ENCODE measurements at regions not wholly inside any gene's neighbourhood (a gene's known extent, or its start where the extent isn't known, plus 50 kb on each side); places are given as distances from the start of the nearest gene placed in this dataset.

DNA sequence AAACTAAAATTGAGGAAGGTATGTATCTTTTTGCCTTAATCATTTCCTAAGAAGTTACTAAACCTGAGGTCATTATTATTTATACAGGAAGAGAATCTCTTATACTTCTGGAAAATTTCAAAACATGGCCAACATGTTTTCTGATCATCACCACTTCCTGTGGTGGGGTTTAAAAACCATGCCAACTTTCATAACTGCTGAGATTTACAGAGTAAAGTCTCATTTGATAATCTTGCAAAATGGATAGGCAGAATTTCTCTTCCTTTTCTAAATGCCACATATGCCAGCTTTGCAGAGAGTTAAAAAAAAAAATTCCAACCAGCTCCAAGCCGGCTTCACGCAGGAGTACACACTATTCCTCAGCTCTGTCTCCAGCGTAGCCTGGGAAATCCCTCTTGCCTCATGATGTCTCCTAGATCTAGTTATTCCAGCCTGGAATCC lies 124.3 kb upstream of the SPRED1 start:
- no peak for TF ChIP-seq RAD21 (IDR thresholded peaks at IDR 0.05; ENCODE audit: low read depth)
- TF ChIP-seq, protein P1, sequence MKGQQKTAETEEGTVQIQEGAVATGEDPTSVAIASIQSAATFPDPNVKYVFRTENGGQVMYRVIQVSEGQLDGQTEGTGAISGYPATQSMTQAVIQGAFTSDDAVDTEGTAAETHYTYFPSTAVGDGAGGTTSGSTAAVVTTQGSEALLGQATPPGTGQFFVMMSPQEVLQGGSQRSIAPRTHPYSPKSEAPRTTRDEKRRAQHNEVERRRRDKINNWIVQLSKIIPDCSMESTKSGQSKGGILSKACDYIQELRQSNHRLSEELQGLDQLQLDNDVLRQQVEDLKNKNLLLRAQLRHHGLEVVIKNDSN (IDR thresholded peaks at IDR 0.05) = no peak
- TF ChIP-seq FOXM1 (IDR thresholded peaks at IDR 0.05; ENCODE audit: borderline replicate concordance, low read depth) = no peak
- no peak for TF ChIP-seq YY1 (IDR thresholded peaks at IDR 0.05; ENCODE audit: low read depth)
- no peak for TF ChIP-seq CEBPB (IDR thresholded peaks at IDR 0.05)
- no peak for TF ChIP-seq EGR1 (IDR thresholded peaks at IDR 0.05)
- no peak for TF ChIP-seq TCF12 (IDR thresholded peaks at IDR 0.05; ENCODE audit: low read depth)
- TF ChIP-seq, protein P2, sequence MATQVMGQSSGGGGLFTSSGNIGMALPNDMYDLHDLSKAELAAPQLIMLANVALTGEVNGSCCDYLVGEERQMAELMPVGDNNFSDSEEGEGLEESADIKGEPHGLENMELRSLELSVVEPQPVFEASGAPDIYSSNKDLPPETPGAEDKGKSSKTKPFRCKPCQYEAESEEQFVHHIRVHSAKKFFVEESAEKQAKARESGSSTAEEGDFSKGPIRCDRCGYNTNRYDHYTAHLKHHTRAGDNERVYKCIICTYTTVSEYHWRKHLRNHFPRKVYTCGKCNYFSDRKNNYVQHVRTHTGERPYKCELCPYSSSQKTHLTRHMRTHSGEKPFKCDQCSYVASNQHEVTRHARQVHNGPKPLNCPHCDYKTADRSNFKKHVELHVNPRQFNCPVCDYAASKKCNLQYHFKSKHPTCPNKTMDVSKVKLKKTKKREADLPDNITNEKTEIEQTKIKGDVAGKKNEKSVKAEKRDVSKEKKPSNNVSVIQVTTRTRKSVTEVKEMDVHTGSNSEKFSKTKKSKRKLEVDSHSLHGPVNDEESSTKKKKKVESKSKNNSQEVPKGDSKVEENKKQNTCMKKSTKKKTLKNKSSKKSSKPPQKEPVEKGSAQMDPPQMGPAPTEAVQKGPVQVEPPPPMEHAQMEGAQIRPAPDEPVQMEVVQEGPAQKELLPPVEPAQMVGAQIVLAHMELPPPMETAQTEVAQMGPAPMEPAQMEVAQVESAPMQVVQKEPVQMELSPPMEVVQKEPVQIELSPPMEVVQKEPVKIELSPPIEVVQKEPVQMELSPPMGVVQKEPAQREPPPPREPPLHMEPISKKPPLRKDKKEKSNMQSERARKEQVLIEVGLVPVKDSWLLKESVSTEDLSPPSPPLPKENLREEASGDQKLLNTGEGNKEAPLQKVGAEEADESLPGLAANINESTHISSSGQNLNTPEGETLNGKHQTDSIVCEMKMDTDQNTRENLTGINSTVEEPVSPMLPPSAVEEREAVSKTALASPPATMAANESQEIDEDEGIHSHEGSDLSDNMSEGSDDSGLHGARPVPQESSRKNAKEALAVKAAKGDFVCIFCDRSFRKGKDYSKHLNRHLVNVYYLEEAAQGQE (IDR thresholded peaks at IDR 0.05; ENCODE audit: low read depth) = no peak
- no peak for TF ChIP-seq TAF1 (IDR thresholded peaks at IDR 0.05; ENCODE audit: low read depth)
- TF ChIP-seq EP300 (IDR thresholded peaks at IDR 0.05; ENCODE audit: borderline replicate concordance) = no peak
- TF ChIP-seq, protein P3, sequence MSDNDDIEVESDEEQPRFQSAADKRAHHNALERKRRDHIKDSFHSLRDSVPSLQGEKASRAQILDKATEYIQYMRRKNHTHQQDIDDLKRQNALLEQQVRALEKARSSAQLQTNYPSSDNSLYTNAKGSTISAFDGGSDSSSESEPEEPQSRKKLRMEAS (IDR thresholded peaks at IDR 0.05) = no peak
- no peak for TF ChIP-seq CREB1 (IDR thresholded peaks at IDR 0.05; ENCODE audit: low read depth)
- TF ChIP-seq NFIC (IDR thresholded peaks at IDR 0.05) = no peak
- no peak for TF ChIP-seq TEAD4 (IDR thresholded peaks at IDR 0.05)
